Neural cell (in vitro differentiated cells): ENCODE measurements at regions not wholly inside any gene's neighbourhood (a gene's known extent, or its start where the extent isn't known, plus 50 kb on each side); places are given as distances from the start of the nearest gene placed in this dataset.

Source experiments
- CTCF ChIP-seq: fragments of 450-650 bp; IDR thresholded peaks from 2 replicates; pipeline ENCODE4 v1.5.1; 2014; ENCODE audit warnings: antibody characterized with exemption, mild to moderate bottlenecking, moderate library complexity; ENCODE audit not compliant: poor library complexity, severe bottlenecking
- EP300 ChIP-seq: fragments of 450-650 bp; conservative IDR thresholded peaks from 2 replicates; pipeline ENCODE4 v1.6.1; 2014; ENCODE audit warnings: antibody characterized with exemption, mild to moderate bottlenecking, moderate library complexity; ENCODE audit not compliant: poor library complexity, severe bottlenecking
- EZH2 ChIP-seq: fragments of 200-600, 300-800 bp; shearing (Covaris generic), sonication (generic); IDR thresholded peaks from 2 replicates; pipeline ENCODE4 v1.6.1; 2014; ENCODE audit warnings: antibody characterized with exemption, low read length, borderline replicate concordance, mild to moderate bottlenecking; ENCODE audit not compliant: insufficient read depth, poor library complexity, severe bottlenecking
- MXI1 ChIP-seq: fragments of 450-650 bp; conservative IDR thresholded peaks from 2 replicates; pipeline ENCODE4 v1.6.1; 2014; ENCODE audit warnings: antibody characterized with exemption, mild to moderate bottlenecking; ENCODE audit not compliant: poor library complexity, severe bottlenecking
- POLR2AphosphoS5 ChIP-seq: IDR thresholded peaks from 2 replicates; pipeline ENCODE4 v1.6.1; 2012
- RAD21 ChIP-seq: fragments of 450-650 bp; conservative IDR thresholded peaks from 2 replicates; pipeline ENCODE4 v1.6.1; 2014; ENCODE audit warnings: antibody characterized with exemption, mild to moderate bottlenecking, moderate library complexity
- REST ChIP-seq: IDR thresholded peaks from 2 replicates; pipeline ENCODE4 v1.6.1; 2012; ENCODE audit warnings: borderline replicate concordance
- SMC3 ChIP-seq: fragments of 450-650 bp; conservative IDR thresholded peaks from 2 replicates; pipeline ENCODE4 v1.6.1; 2014; ENCODE audit warnings: antibody characterized with exemption, mild to moderate bottlenecking, moderate library complexity; ENCODE audit not compliant: poor library complexity
- TAF1 ChIP-seq: IDR thresholded peaks from 2 replicates; pipeline ENCODE4 v1.6.1; 2012; ENCODE audit warnings: low read depth

GRCh38 chr1:115529216-115529897 is 112.4 kb upstream of the VANGL1 start:
- no peak for TF ChIP-seq REST
- TF ChIP-seq CTCF, result no peak
- no peak for TF ChIP-seq SMC3
- no peak for TF ChIP-seq RAD21
- no peak for TF ChIP-seq EP300
- TF ChIP-seq POLR2AphosphoS5, result no peak
- TF ChIP-seq TAF1, result no peak
- TF ChIP-seq MXI1, result no peak
- no peak for TF ChIP-seq EZH2
